Sigmoid colon (tissue), 4 donors: ENCODE measurements at regions not wholly inside any gene's neighbourhood (a gene's known extent, or its start where the extent isn't known, plus 50 kb on each side); places are given as distances from the start of the nearest gene placed in this dataset.

Experiments used
- CTCF ChIP-seq, 4 experiments: fragments of 450-650 bp in 3 of 4; fragments of 200-600 bp in 1 of 4; IDR thresholded peaks; one replicate each; pipeline ENCODE4 v1.5.1; 2016 to 2019; ENCODE audit warnings: antibody characterized with exemption in 4 of 4, mild to moderate bottlenecking in 3 of 4, moderate library complexity in 2 of 4
- EP300 ChIP-seq, 4 donors: sonication (generic); formaldehyde crosslinking; IDR thresholded peaks; one replicate each; pipeline ENCODE4 v1.6.1; 2017; ENCODE audit warnings: antibody characterized with exemption in 4 of 4
- POLR2AphosphoS5 ChIP-seq, 4 donors: sonication (generic); formaldehyde crosslinking; IDR thresholded peaks; one replicate each; pipeline ENCODE4 v1.6.1; 2017; ENCODE audit warnings: antibody characterized with exemption in 4 of 4

DNA sequence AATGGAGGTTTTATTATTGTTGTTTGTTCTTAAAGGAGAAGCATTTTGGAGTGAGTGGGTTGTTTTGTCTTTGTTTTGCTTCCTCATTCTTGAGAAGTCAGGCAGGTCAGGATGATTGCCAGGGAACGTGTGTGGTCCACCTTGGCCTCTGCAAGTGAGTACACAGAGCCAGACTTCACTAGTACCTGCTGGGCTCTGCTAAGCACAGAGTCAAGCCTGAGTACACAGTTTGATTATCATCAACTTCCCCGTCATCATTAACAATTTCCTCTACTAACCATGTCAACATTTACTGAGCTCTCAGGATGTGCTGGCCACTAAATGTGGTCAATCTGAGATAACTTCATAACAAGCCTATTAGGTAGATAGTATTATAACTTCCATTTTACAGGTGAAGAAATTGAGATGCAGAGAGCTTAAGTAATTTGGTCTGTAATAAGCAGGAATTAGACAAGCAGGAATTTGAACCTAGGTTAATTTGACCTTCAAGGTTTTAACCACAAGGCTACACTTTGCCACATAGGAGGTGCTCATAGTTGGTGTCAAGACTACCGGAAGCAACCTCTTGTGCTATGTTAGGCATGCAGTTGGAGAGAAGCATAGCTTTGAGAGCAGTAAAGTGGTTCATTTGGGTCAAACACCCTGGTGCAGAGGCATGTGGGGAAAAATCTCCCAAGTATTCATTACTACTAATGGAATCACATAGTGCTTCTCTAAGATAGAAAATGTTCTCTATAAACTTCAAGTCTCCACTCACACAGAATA is 178.3 kb downstream of the NUAK1 start:
- TF ChIP-seq CTCF (IDR thresholded peaks at IDR 0.05) (no peak), EP300 (IDR thresholded peaks at IDR 0.05) (no peak), POLR2AphosphoS5 (IDR thresholded peaks at IDR 0.05) (no peak)
